HUES64 (cell line): ENCODE measurements at regions not wholly inside any gene's neighbourhood (a gene's known extent, or its start where the extent isn't known, plus 50 kb on each side); places are given as distances from the start of the nearest gene placed in this dataset.

Experiments
- H3K27ac ChIP-seq: 2 replicates; pipeline ENCODE4 v1.7.0; 2013; ENCODE audit warnings: low read depth, low read length, inconsistent platforms
- H3K27me3 ChIP-seq: 2 replicates; pipeline ENCODE4 v1.6.1; 2013; ENCODE audit warnings: mild to moderate bottlenecking, low read length; ENCODE audit not compliant: insufficient read depth
- H3K36me3 ChIP-seq: 2 replicates; pipeline ENCODE4 v1.6.1; 2013; ENCODE audit warnings: mild to moderate bottlenecking, low read length; ENCODE audit not compliant: insufficient read depth
- H3K4me1 ChIP-seq: 2 replicates; pipeline ENCODE4 v1.6.1; 2013; ENCODE audit warnings: mild to moderate bottlenecking, low read length, moderate library complexity; ENCODE audit not compliant: insufficient read depth
- H3K4me3 ChIP-seq: 2 replicates; pipeline ENCODE4 v1.5.1; 2013; ENCODE audit warnings: mild to moderate bottlenecking, low read length, moderate library complexity
- H3K9ac ChIP-seq: 2 replicates; pipeline ENCODE4 v1.6.1; 2013; ENCODE audit warnings: mild to moderate bottlenecking, low read depth, low read length
- H3K9me3 ChIP-seq: 2 replicates; pipeline ENCODE4 v1.6.1; 2013; ENCODE audit warnings: low read depth, low read length; ENCODE audit not compliant: insufficient read depth
- WGBS: fragments of 150-250, 120-280 bp; methylation state at CpG from one replicate; pipeline ENCODE4 v1.1.7; 2013; ENCODE audit warnings: missing lambda C conversion rate; 5-methylcytosine and 5-hydroxymethylcytosine counted together

- Histone ChIP-seq H3K4me3 (no peak overlapping the region), H3K27ac (no peak overlapping the region), H3K9me3 (no peaks in the 10 kb centered on the region), H3K9ac (no peak overlapping the region), H3K4me1 (peaks cover 8% of the 10 kb centered on the region), H3K36me3 (no peaks in the 10 kb centered on the region), H3K27me3 (no peaks in the 10 kb centered on the region)
- 100% methylated on average over 1 of the region's 2 CpGs for WGBS
Observed at GRCh38 chr1:81149649-81150325, 650.9 kb upstream of the ADGRL2 start.

- no peaks in the 10 kb centered on the region for H3K27me3 ChIP-seq
- H3K4me3 ChIP-seq, result no peak overlapping the region
- no peak overlapping the region for H3K9ac ChIP-seq
- H3K36me3 ChIP-seq, result no peaks in the 10 kb centered on the region
- H3K4me1 ChIP-seq, result peaks cover 26% of the 10 kb centered on the region
- peaks cover 6% of the 10 kb centered on the region; the same call in 1 of the 2 replicates for H3K9me3 ChIP-seq
- peak overlapping the region; percentile 39; the same call in 1 of the 2 replicates for H3K27ac ChIP-seq
- WGBS, result 68% methylated on average over 4 of the region's 4 CpGs
Observed at GRCh38 chr1:81144240-81144825, 656.4 kb upstream of the ADGRL2 start.

GRCh38 chr1:81142099-81142826 lies 658.5 kb upstream of the ADGRL2 start:
- H3K9me3 ChIP-seq, result peaks cover 6% of the 10 kb centered on the region; the same call in 1 of the 2 replicates
- no peak overlapping the region for H3K27ac ChIP-seq
- H3K27me3 ChIP-seq, result no peaks in the 10 kb centered on the region
- no peak overlapping the region for H3K4me3 ChIP-seq
- WGBS, result 80% methylated on average over 1 of the region's 1 CpG
- no peaks in the 10 kb centered on the region for H3K36me3 ChIP-seq
- no peak overlapping the region for H3K9ac ChIP-seq
- peaks cover 26% of the 10 kb centered on the region for H3K4me1 ChIP-seq

- Histone ChIP-seq H3K9ac (no peak overlapping the region), H3K9me3 (no peaks in the 10 kb centered on the region)
- 96% methylated on average over 6 of the region's 6 CpGs for WGBS
Observed at GRCh38 chr1:81135524-81135923, 665.2 kb upstream of the ADGRL2 start.

GRCh38 chr1:81129776-81130175 lies 671.0 kb upstream of the ADGRL2 start:
- no peak overlapping the region for H3K27ac ChIP-seq
- H3K9me3 ChIP-seq, result no peaks in the 10 kb centered on the region
- no peaks in the 10 kb centered on the region for H3K4me1 ChIP-seq
- H3K9ac ChIP-seq, result no peak overlapping the region
- WGBS, result 94% methylated on average over 3 of the region's 3 CpGs
- H3K4me3 ChIP-seq, result no peak overlapping the region
- no peaks in the 10 kb centered on the region for H3K27me3 ChIP-seq
- no peaks in the 10 kb centered on the region for H3K36me3 ChIP-seq

More at GRCh38 chr1:81135524-81135923, 665.2 kb upstream of the ADGRL2 start:
- Histone ChIP-seq H3K4me3 (no peak overlapping the region), H3K27ac (no peak overlapping the region), H3K36me3 (no peaks in the 10 kb centered on the region), H3K4me1 (no peaks in the 10 kb centered on the region), H3K27me3 (no peaks in the 10 kb centered on the region)

- no peaks in the 10 kb centered on the region for H3K4me1 ChIP-seq
- no peaks in the 10 kb centered on the region for H3K36me3 ChIP-seq
- no peaks in the 10 kb centered on the region for H3K9me3 ChIP-seq
- H3K4me3 ChIP-seq, result no peak overlapping the region
- 92% methylated on average over 4 of the region's 4 CpGs for WGBS
- H3K9ac ChIP-seq, result no peak overlapping the region
- no peaks in the 10 kb centered on the region for H3K27me3 ChIP-seq
- no peak overlapping the region for H3K27ac ChIP-seq
Observed at GRCh38 chr1:81129366-81129765, 671.4 kb upstream of the ADGRL2 start.

GRCh38 chr1:81128079-81128478 lies 672.7 kb upstream of the ADGRL2 start:
- H3K36me3 ChIP-seq, result no peaks in the 10 kb centered on the region
- H3K27me3 ChIP-seq, result no peaks in the 10 kb centered on the region
- no peaks in the 10 kb centered on the region for H3K9me3 ChIP-seq
- H3K27ac ChIP-seq, result no peak overlapping the region
- H3K4me1 ChIP-seq, result no peaks in the 10 kb centered on the region
- no peak overlapping the region for H3K4me3 ChIP-seq
- WGBS, result 100% methylated on average over 1 of the region's 1 CpG
- H3K9ac ChIP-seq, result no peak overlapping the region

- no peaks in the 10 kb centered on the region for H3K4me1 ChIP-seq
- no peak overlapping the region for H3K9ac ChIP-seq
- H3K27ac ChIP-seq, result no peak overlapping the region
- no peak overlapping the region for H3K4me3 ChIP-seq
- 90% methylated on average over 3 of the region's 3 CpGs for WGBS
- H3K36me3 ChIP-seq, result no peaks in the 10 kb centered on the region
- no peaks in the 10 kb centered on the region for H3K27me3 ChIP-seq
- no peaks in the 10 kb centered on the region for H3K9me3 ChIP-seq
Observed at GRCh38 chr1:81126989-81127581, 673.6 kb upstream of the ADGRL2 start.

- 96% methylated on average over 4 of the region's 4 CpGs for WGBS
- Histone ChIP-seq H3K4me3 (no peak overlapping the region), H3K36me3 (no peaks in the 10 kb centered on the region), H3K4me1 (no peaks in the 10 kb centered on the region), H3K27me3 (no peaks in the 10 kb centered on the region), H3K27ac (no peak overlapping the region), H3K9me3 (no peaks in the 10 kb centered on the region), H3K9ac (no peak overlapping the region)
Observed at GRCh38 chr1:81125672-81126071, 675.1 kb upstream of the ADGRL2 start.

- no peak overlapping the region for H3K27ac ChIP-seq
- 95% methylated on average over 3 of the region's 5 CpGs for WGBS
Observed at GRCh38 chr1:81121306-81121705, 679.4 kb upstream of the ADGRL2 start.

GRCh38 chr1:81119319-81119718 lies 681.4 kb upstream of the ADGRL2 start:
- Histone ChIP-seq H3K27ac (no peak overlapping the region), H3K4me1 (peaks cover 2% of the 10 kb centered on the region; the same call in 1 of the 2 replicates), H3K9ac (no peak overlapping the region), H3K4me3 (no peak overlapping the region), H3K27me3 (no peaks in the 10 kb centered on the region), H3K9me3 (no peaks in the 10 kb centered on the region), H3K36me3 (no peaks in the 10 kb centered on the region)
- 97% methylated on average over 1 of the region's 1 CpG for WGBS

More at GRCh38 chr1:81121306-81121705, 679.4 kb upstream of the ADGRL2 start:
- H3K36me3 ChIP-seq, result no peaks in the 10 kb centered on the region
- H3K4me1 ChIP-seq, result no peaks in the 10 kb centered on the region
- H3K9me3 ChIP-seq, result no peaks in the 10 kb centered on the region
- H3K27me3 ChIP-seq, result no peaks in the 10 kb centered on the region
- no peak overlapping the region for H3K9ac ChIP-seq
- no peak overlapping the region for H3K4me3 ChIP-seq
